Neuronal stem cell (in vitro differentiated cells): ENCODE measurements at regions not wholly inside any gene's neighbourhood (a gene's known extent, or its start where the extent isn't known, plus 50 kb on each side); places are given as distances from the start of the nearest gene placed in this dataset.

Source experiments
- DNase-seq: peaks from one replicate; pipeline ENCODE4 v3.0.0-alpha.2; 2013; ENCODE audit warnings: low spot score
- H2AFZ ChIP-seq: one replicate; pipeline ENCODE4 v1.6.1; 2013; ENCODE audit warnings: mild to moderate bottlenecking, low read length, inconsistent platforms
- H2AK5ac ChIP-seq: 2 replicates; pipeline ENCODE4 v1.6.1; 2013; ENCODE audit warnings: low read depth, mild to moderate bottlenecking, inconsistent platforms, low read length, moderate library complexity, mixed read lengths
- H2BK120ac ChIP-seq: 2 replicates; pipeline ENCODE4 v1.6.1; 2013; ENCODE audit warnings: low read depth, mild to moderate bottlenecking, inconsistent platforms, low read length, moderate library complexity, mixed read lengths
- H2BK12ac ChIP-seq: one replicate; pipeline ENCODE4 v1.6.1; 2013; ENCODE audit warnings: low read length, inconsistent platforms
- H2BK15ac ChIP-seq: 2 replicates; pipeline ENCODE4 v1.6.1; 2013; ENCODE audit warnings: mild to moderate bottlenecking, low read length, inconsistent platforms, mixed read lengths
- H2BK5ac ChIP-seq: one replicate; pipeline ENCODE4 v1.6.1; 2013; ENCODE audit warnings: inconsistent platforms, mild to moderate bottlenecking, low read length, moderate library complexity
- H3K14ac ChIP-seq: one replicate; pipeline ENCODE4 v1.6.1; 2013; ENCODE audit warnings: low read length, inconsistent platforms
- H3K18ac ChIP-seq: 2 replicates; pipeline ENCODE4 v1.6.1; 2013; ENCODE audit warnings: low read length, inconsistent platforms
- H3K23ac ChIP-seq: 2 replicates; pipeline ENCODE4 v1.6.1; 2013; ENCODE audit warnings: low read depth, mild to moderate bottlenecking, mixed read lengths, low read length, inconsistent platforms; ENCODE audit not compliant: poor library complexity
- H3K27ac ChIP-seq: replicated peaks from 3 replicates; pipeline ENCODE4 v1.5.1; 2013; ENCODE audit warnings: low read length, inconsistent platforms
- H3K27me3 ChIP-seq, 3 experiments: 2 replicates each; pipeline ENCODE4 v1.6.1; 2013; ENCODE audit warnings: low read length in 3 of 3, mild to moderate bottlenecking in 2 of 3, inconsistent platforms in 1 of 3, low read depth in 1 of 3, mixed read lengths in 1 of 3, moderate library complexity in 1 of 3; ENCODE audit not compliant: control insufficient read depth in 3 of 3, insufficient read depth in 3 of 3
- H3K36me3 ChIP-seq, 2 donors: replicated peaks in 1 of 2; 2 replicates each; pipeline ENCODE4 v1.6.1; 2013; ENCODE audit warnings: low read length in 2 of 2; ENCODE audit not compliant: control insufficient read depth in 2 of 2, insufficient read depth in 2 of 2
- H3K4ac ChIP-seq: 2 replicates; pipeline ENCODE4 v1.6.1; 2013; ENCODE audit warnings: inconsistent platforms, mild to moderate bottlenecking, low read length, moderate library complexity
- H3K4me1 ChIP-seq, 2 donors: 1 replicate in 1 of 2; 2 replicates in 1 of 2; pipeline ENCODE4 v1.6.1; 2013; ENCODE audit warnings: low read length in 2 of 2, low read depth in 1 of 2; ENCODE audit not compliant: control insufficient read depth in 2 of 2, insufficient read depth in 1 of 2
- H3K4me2 ChIP-seq: one replicate; pipeline ENCODE4 v1.6.1; 2013; ENCODE audit warnings: mild to moderate bottlenecking, low read length, inconsistent platforms; ENCODE audit not compliant: insufficient read depth, poor library complexity, severe bottlenecking
- H3K4me3 ChIP-seq, 2 donors: 2 replicates each; pipeline ENCODE4 v1.5.1; 2013; ENCODE audit warnings: low read length in 2 of 2, mild to moderate bottlenecking in 2 of 2, inconsistent platforms in 1 of 2, moderate library complexity in 1 of 2
- H3K79me1 ChIP-seq: one replicate; pipeline ENCODE4 v1.6.1; 2013; ENCODE audit warnings: low read depth, mild to moderate bottlenecking, inconsistent platforms, low read length, moderate library complexity
- H3K9ac ChIP-seq: one replicate; pipeline ENCODE4 v1.6.1; 2013; ENCODE audit warnings: mild to moderate bottlenecking, low read depth, low read length, inconsistent platforms; ENCODE audit not compliant: poor library complexity
- H3K9me3 ChIP-seq, 2 donors: replicated peaks in 1 of 2; 2 replicates each; pipeline versions ENCODE3 to v1.6.1; 2013; ENCODE audit warnings: low read length in 2 of 2, mild to moderate bottlenecking in 2 of 2, inconsistent platforms in 1 of 2, low read depth in 1 of 2, mixed read lengths in 1 of 2, moderate library complexity in 1 of 2; ENCODE audit not compliant: control insufficient read depth in 2 of 2, insufficient read depth in 1 of 2
- H4K8ac ChIP-seq: one replicate; pipeline ENCODE4 v1.6.1; 2013; ENCODE audit warnings: low read depth, mild to moderate bottlenecking, inconsistent platforms, low read length, moderate library complexity
- H4K91ac ChIP-seq: one replicate; pipeline ENCODE4 v1.6.1; 2013; ENCODE audit warnings: low read length, low read depth, mild to moderate bottlenecking, inconsistent platforms; ENCODE audit not compliant: poor library complexity
- WGBS, 2 donors: extraction: QIAGEN DNeasy Blood & Tissue Kit; methylation state at CpG; one replicate each; pipeline ENCODE4 v1.1.7; 2013; ENCODE audit warnings: missing lambda C conversion rate in 2 of 2, mixed read lengths in 1 of 2; ENCODE audit not compliant: insufficient read length in 2 of 2, insufficient replicate concordance in 1 of 2; ENCODE audit errors: extremely low coverage in 2 of 2; 5-methylcytosine and 5-hydroxymethylcytosine counted together

- Histone ChIP-seq H2BK120ac (no peak overlapping the region), H2BK15ac (no peak overlapping the region), H2BK12ac (no peak overlapping the region), H2BK5ac (no peak overlapping the region), H4K91ac (no peak overlapping the region), H2AK5ac (no peak overlapping the region), H3K23ac (no peak overlapping the region), H4K8ac (no peak overlapping the region), H3K36me3 (no peaks in the 10 kb centered on the region), H3K18ac (no peak overlapping the region), H2AFZ (no peak overlapping the region), H3K4me1 (peaks cover 17 to 28% of the 10 kb centered on the region in 2 donors), H3K27me3 (peaks cover 0 to 4% (median 0%) of the 10 kb centered on the region in 3 experiments), H3K4me3 (no peak overlapping the region), H3K4me2 (no peak overlapping the region), H3K4ac (no peak overlapping the region), H3K79me1 (no peaks in the 10 kb centered on the region), H3K9ac (no peak overlapping the region), H3K27ac (no peak overlapping the region), H3K9me3 (no peaks in the 10 kb centered on the region), H3K14ac (no peak overlapping the region)
- WGBS, 2 donors: 100% methylated on average over 1 of the region's 3 CpGs; no CpG with 5 or more reads in 1 of the 2 donors
- DNase-seq: no peak
Measured at GRCh38 chrX:39903343-39903742, 194.4 kb downstream of the BCOR start.

GRCh38 chrX:39903937-39904336 lies 193.8 kb downstream of the BCOR start:
- no peak overlapping the region for H2AFZ ChIP-seq

DNA sequence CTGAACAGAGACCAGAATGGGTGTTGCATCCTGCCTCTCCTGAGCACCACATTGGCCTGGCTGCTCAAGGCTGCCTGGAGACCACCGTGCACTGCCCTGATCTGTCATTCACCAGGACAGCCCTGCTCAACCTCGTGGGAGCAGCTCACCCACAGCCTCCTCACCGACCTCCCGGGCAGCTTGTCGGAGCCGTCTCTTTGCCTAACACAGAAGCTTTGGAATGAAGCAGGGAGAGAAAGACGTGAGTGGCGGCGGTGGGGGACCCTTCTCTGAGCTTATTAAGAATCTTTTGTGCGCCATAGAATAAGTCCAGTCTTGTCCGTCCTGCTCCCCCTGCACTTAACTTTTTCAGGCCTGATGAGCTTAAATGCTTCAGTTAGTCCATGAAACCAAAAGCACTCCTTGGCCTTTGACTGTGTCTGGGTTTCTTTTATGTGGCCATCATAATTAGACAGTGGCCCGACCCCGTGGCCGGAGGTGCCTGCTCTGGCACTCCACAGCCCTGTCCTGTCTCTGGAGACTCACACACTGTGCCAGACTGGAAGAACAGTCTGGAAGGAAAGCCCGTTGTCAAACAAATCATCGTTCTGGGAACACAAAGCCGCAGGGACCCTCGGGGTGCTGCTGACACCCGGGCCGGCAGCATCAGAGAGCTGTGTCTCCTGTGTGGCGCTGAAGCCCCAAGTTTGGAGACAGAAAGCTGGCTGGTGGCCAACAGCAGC lies 192.8 kb downstream of the BCOR start:
- no peaks in the 10 kb centered on the region for H3K9me3 ChIP-seq
- H3K4me3 ChIP-seq: peak overlapping the region in 1 of 2 donors; percentile 32
- no peak overlapping the region for H3K27ac ChIP-seq
- H3K36me3 ChIP-seq: no peaks in the 10 kb centered on the region
- H2AK5ac ChIP-seq: no peak overlapping the region
- H3K4me1 ChIP-seq: peaks cover 19 to 33% of the 10 kb centered on the region in 2 donors
- H2BK15ac ChIP-seq: no peak overlapping the region
- peak overlapping the region; percentile 72 for H2AFZ ChIP-seq
- no peaks in the 10 kb centered on the region for H3K79me1 ChIP-seq
- H3K14ac ChIP-seq: no peak overlapping the region
- H2BK12ac ChIP-seq: no peak overlapping the region
- H3K27me3 ChIP-seq: peaks cover 0 to 4% (median 0%) of the 10 kb centered on the region in 3 experiments
- H3K18ac ChIP-seq: peak overlapping the region; percentile 57
- H4K8ac ChIP-seq: no peak overlapping the region
- H3K4me2 ChIP-seq: no peak overlapping the region
- H3K9ac ChIP-seq: no peak overlapping the region
- H4K91ac ChIP-seq: no peak overlapping the region
- H3K4ac ChIP-seq: no peak overlapping the region
- WGBS, 2 donors: no CpG with 5 or more reads among the region's 21 CpGs
- DNase-seq: no peak
- H2BK5ac ChIP-seq: no peak overlapping the region
- no peak overlapping the region for H2BK120ac ChIP-seq
- no peak overlapping the region for H3K23ac ChIP-seq

More at GRCh38 chrX:39903937-39904336, 193.8 kb downstream of the BCOR start:
- Histone ChIP-seq H3K9me3 (no peaks in the 10 kb centered on the region), H3K18ac (no peak overlapping the region), H3K14ac (no peak overlapping the region), H3K4ac (no peak overlapping the region), H3K4me1 (peaks cover 19 to 33% of the 10 kb centered on the region in 2 donors), H3K4me3 (no peak overlapping the region), H3K23ac (no peak overlapping the region), H3K27ac (no peak overlapping the region), H3K27me3 (peaks cover 0 to 4% (median 0%) of the 10 kb centered on the region in 3 experiments), H3K9ac (no peak overlapping the region), H2AK5ac (no peak overlapping the region), H2BK5ac (no peak overlapping the region), H3K4me2 (no peak overlapping the region), H4K8ac (no peak overlapping the region), H3K36me3 (no peaks in the 10 kb centered on the region), H4K91ac (no peak overlapping the region), H2BK12ac (no peak overlapping the region), H3K79me1 (no peaks in the 10 kb centered on the region), H2BK15ac (no peak overlapping the region), H2BK120ac (no peak overlapping the region)
- DNase-seq: no peak
- WGBS, 2 donors: no CpG with 5 or more reads among the region's 4 CpGs

- Histone ChIP-seq H3K14ac (no peak overlapping the region), H3K4ac (no peak overlapping the region), H2AK5ac (no peak overlapping the region), H3K79me1 (no peaks in the 10 kb centered on the region), H3K9me3 (no peaks in the 10 kb centered on the region), H3K4me1 (peaks cover 14 to 30% of the 10 kb centered on the region in 2 donors), H3K4me3 (peak overlapping the region in 1 of 2 donors; percentile 32), H3K27ac (no peak overlapping the region), H3K9ac (no peak overlapping the region), H3K4me2 (no peak overlapping the region), H2AFZ (peak overlapping the region; percentile 72), H2BK5ac (no peak overlapping the region), H3K23ac (no peak overlapping the region), H2BK120ac (no peak overlapping the region), H2BK15ac (no peak overlapping the region), H3K36me3 (no peaks in the 10 kb centered on the region), H3K27me3 (peaks cover 0 to 4% (median 0%) of the 10 kb centered on the region in 3 experiments), H3K18ac (peak overlapping the region; percentile 57), H4K8ac (no peak overlapping the region), H2BK12ac (no peak overlapping the region), H4K91ac (no peak overlapping the region)
- DNase-seq: no peak
- no CpG with 5 or more reads among the region's 14 CpGs for WGBS, 2 donors
Measured at GRCh38 chrX:39905538-39905891, 192.2 kb downstream of the BCOR start.
